SU-DHL-6 (cell line): ENCODE measurements at regions not wholly inside any gene's neighbourhood (a gene's known extent, or its start where the extent isn't known, plus 50 kb on each side); places are given as distances from the start of the nearest gene placed in this dataset.

Source experiments
- H2AFZ ChIP-seq: fragments of 200-600 bp; sonication (generic); 2 replicates; pipeline ENCODE4 v1.6.1; 2014; ENCODE audit warnings: low read depth, mild to moderate bottlenecking, moderate library complexity, mixed read lengths, antibody characterized with exemption, low read length; ENCODE audit not compliant: severe bottlenecking
- H3F3A ChIP-seq: fragments of 200-600 bp; shearing (Covaris generic); 2 replicates; pipeline ENCODE4 v1.6.0; 2016; ENCODE audit warnings: antibody characterized with exemption, mild to moderate bottlenecking; ENCODE audit not compliant: insufficient read depth
- H3K27ac ChIP-seq: fragments of 200-600 bp; sonication (generic); 2 replicates; pipeline ENCODE4 v1.5.1; 2016; ENCODE audit warnings: low read depth, mild to moderate bottlenecking, low read length, moderate library complexity, mixed read lengths
- H3K27me3 ChIP-seq: fragments of 200-600 bp; sonication (generic), shearing (Covaris generic); 2 replicates; pipeline ENCODE4 v1.6.0; 2014; ENCODE audit warnings: mild to moderate bottlenecking, low read length
- H3K36me3 ChIP-seq: fragments of 200-600 bp; sonication (generic); 2 replicates; pipeline ENCODE4 v1.6.1; 2014; ENCODE audit warnings: mild to moderate bottlenecking, low read length, mixed read lengths
- H3K4me2 ChIP-seq: fragments of 300-600, 200-600 bp; shearing (Covaris generic), sonication (generic); 2 replicates; pipeline ENCODE4 v1.6.0; 2014; ENCODE audit warnings: low read length, low read depth, mild to moderate bottlenecking; ENCODE audit not compliant: poor library complexity, severe bottlenecking
- H3K4me3 ChIP-seq: fragments of 200-600 bp; sonication (generic); 2 replicates; pipeline ENCODE4 v1.5.1; 2014; ENCODE audit warnings: antibody characterized with exemption, low read length, mild to moderate bottlenecking, mixed read lengths; ENCODE audit not compliant: insufficient read depth, poor library complexity, severe bottlenecking
- H3K79me2 ChIP-seq: fragments of 200-600 bp; sonication (generic); 2 replicates; pipeline ENCODE4 v1.6.1; 2014; ENCODE audit warnings: mild to moderate bottlenecking, low read length, moderate library complexity; ENCODE audit not compliant: insufficient read depth
- H3K9ac ChIP-seq: fragments of 200-600 bp; sonication (generic); 2 replicates; pipeline ENCODE4 v1.7.0; 2014; ENCODE audit warnings: mild to moderate bottlenecking, low read length
- H3K9me2 ChIP-seq: fragments of 200-600 bp; sonication (generic); replicated peaks from 2 replicates; pipeline ENCODE4 v1.6.1; 2014; ENCODE audit warnings: low read length; ENCODE audit not compliant: insufficient read depth
- H3K9me3 ChIP-seq: fragments of 200-600 bp; sonication (generic); 2 replicates; pipeline ENCODE4 v1.6.1; 2014; ENCODE audit warnings: low read length, mixed read lengths; ENCODE audit not compliant: insufficient read depth
- H4K20me1 ChIP-seq: fragments of 200-600 bp; sonication (generic); 2 replicates; pipeline ENCODE4 v1.6.1; 2014; ENCODE audit warnings: low read depth, mild to moderate bottlenecking, antibody characterized with exemption, low read length, moderate library complexity, mixed read lengths
- CTCF ChIP-seq: fragments of 200-600 bp; sonication (generic); IDR thresholded peaks from one replicate; pipeline ENCODE4 v1.5.1; 2017; ENCODE audit warnings: antibody characterized with exemption, mild to moderate bottlenecking, low read length, moderate library complexity; ENCODE audit not compliant: insufficient read depth, poor library complexity, severe bottlenecking
- EZH2phosphoT487 ChIP-seq: fragments of 200-600 bp; sonication (generic), shearing (Covaris generic); conservative IDR thresholded peaks from 2 replicates; pipeline ENCODE4 v1.6.1; 2018; ENCODE audit warnings: mild to moderate bottlenecking, antibody characterized with exemption, low read length, moderate library complexity, mixed read lengths

- Histone ChIP-seq H3K9me2 (no peaks in the 10 kb centered on the region), H3K36me3 (no peaks in the 10 kb centered on the region), H2AFZ (no peak overlapping the region), H3K27me3 (no peaks in the 10 kb centered on the region), H3F3A (no peaks in the 10 kb centered on the region), H3K27ac (no peak overlapping the region), H4K20me1 (no peaks in the 10 kb centered on the region), H3K4me2 (no peak overlapping the region), H3K4me3 (no peak overlapping the region), H3K9ac (no peak overlapping the region), H3K79me2 (no peaks in the 10 kb centered on the region), H3K9me3 (0 out of 2 replicates have a peak, but pooled peaks cover 5% of the 10 kb centered on the region)
- no peak for TF ChIP-seq EZH2phosphoT487
- no peak for TF ChIP-seq CTCF
These were observed 874.0 kb upstream of the AGA start for GRCh38 chr4:178316211-178316610.

- Histone ChIP-seq H4K20me1 (no peaks in the 10 kb centered on the region), H3K27me3 (no peaks in the 10 kb centered on the region), H2AFZ (no peak overlapping the region), H3K4me2 (no peak overlapping the region), H3K9me2 (no peaks in the 10 kb centered on the region), H3K4me3 (no peak overlapping the region), H3F3A (no peaks in the 10 kb centered on the region), H3K9ac (no peak overlapping the region), H3K27ac (no peak overlapping the region), H3K79me2 (no peaks in the 10 kb centered on the region), H3K9me3 (0 out of 2 replicates have a peak, but pooled peaks cover 5% of the 10 kb centered on the region), H3K36me3 (no peaks in the 10 kb centered on the region)
- TF ChIP-seq CTCF = no peak
- no peak for TF ChIP-seq EZH2phosphoT487
These were observed 877.8 kb upstream of the AGA start for GRCh38 chr4:178320003-178320402.

GRCh38 chr4:178322524-178323183, 880.4 kb upstream of the AGA start:
- no peak overlapping the region for H3K4me2 ChIP-seq
- H3K27me3 ChIP-seq = no peaks in the 10 kb centered on the region
- no peaks in the 10 kb centered on the region for H3K9me2 ChIP-seq
- no peaks in the 10 kb centered on the region for H3K79me2 ChIP-seq
- TF ChIP-seq EZH2phosphoT487 = no peak
- no peak for TF ChIP-seq CTCF
- no peak overlapping the region for H3K9ac ChIP-seq
- H3K27ac ChIP-seq = no peak overlapping the region
- H3K4me3 ChIP-seq = no peak overlapping the region
- no peak overlapping the region for H2AFZ ChIP-seq
- H3K9me3 ChIP-seq = 0 out of 2 replicates have a peak, but pooled peaks cover 5% of the 10 kb centered on the region
- no peaks in the 10 kb centered on the region for H4K20me1 ChIP-seq
- H3F3A ChIP-seq = no peaks in the 10 kb centered on the region
- no peaks in the 10 kb centered on the region for H3K36me3 ChIP-seq
